Hepatic stellate cell (primary cell): ENCODE measurements at regions not wholly inside any gene's neighbourhood (a gene's known extent, or its start where the extent isn't known, plus 50 kb on each side); places are given as distances from the start of the nearest gene placed in this dataset.
"Not testable (repeated sequence)": the region's sequence is repeated elsewhere in the genome, so short reads cannot be mapped to it uniquely, and the experiment has no call there.

ENCODE experiments used
- DNase-seq: peaks from one replicate; pipeline ENCODE4 v3.0.0; 2011; ENCODE audit warnings: low spot score

GRCh38 chr18:51330739-51331138 lies 133.3 kb upstream of the MEX3C start:
- no peak for DNase-seq

GRCh38 chr18:51337406-51337805 lies 139.9 kb upstream of the MEX3C start:
- no peak for DNase-seq

GRCh38 chr18:51339856-51340255 lies 142.4 kb upstream of the MEX3C start:
- no peak for DNase-seq

GRCh38 chr18:51340332-51340731 lies 142.9 kb upstream of the MEX3C start:
- DNase-seq, result no peak

GRCh38 chr18:51342815-51343214 lies 145.3 kb upstream of the MEX3C start:
- no peak for DNase-seq

GRCh38 chr18:51345848-51346391 lies 148.4 kb upstream of the MEX3C start:
- no peak for DNase-seq

- DNase-seq, result no peak
Measured at GRCh38 chr18:51346404-51346803, 148.9 kb upstream of the MEX3C start.

GRCh38 chr18:51350081-51350480 lies 152.6 kb upstream of the MEX3C start:
- DNase-seq, result no peak

GRCh38 chr18:51355841-51356240 lies 158.4 kb upstream of the MEX3C start:
- no peak for DNase-seq

GRCh38 chr18:51360301-51360700 lies 162.8 kb upstream of the MEX3C start:
- not testable (repeated sequence) for DNase-seq

GRCh38 chr18:51361130-51361860 lies 163.8 kb upstream of the MEX3C start:
- DNase-seq, result no peak

GRCh38 chr18:51363384-51363783 lies 165.9 kb upstream of the MEX3C start:
- no peak for DNase-seq

GRCh38 chr18:51370996-51371395 lies 173.5 kb upstream of the MEX3C start:
- DNase-seq, result no peak

GRCh38 chr18:51371929-51372328 lies 174.4 kb upstream of the MEX3C start:
- no peak for DNase-seq

- no peak for DNase-seq
Measured at GRCh38 chr18:51382081-51382480, 184.6 kb upstream of the MEX3C start.

- DNase-seq, result no peak
Measured at GRCh38 chr18:51383116-51383515, 185.6 kb upstream of the MEX3C start.

- DNase-seq, result no peak
Measured at GRCh38 chr18:51383711-51384110, 186.2 kb upstream of the MEX3C start.

- DNase-seq, result no peak
Measured at GRCh38 chr18:51385270-51385669, 187.8 kb upstream of the MEX3C start.

GRCh38 chr18:51390702-51391101 lies 193.2 kb upstream of the MEX3C start:
- no peak for DNase-seq

GRCh38 chr18:51391215-51391614 lies 193.7 kb upstream of the MEX3C start:
- no peak for DNase-seq

GRCh38 chr18:51391731-51392130 lies 194.2 kb upstream of the MEX3C start:
- no peak for DNase-seq

- DNase-seq, result no peak
Measured at GRCh38 chr18:51397347-51397962, 200.0 kb upstream of the MEX3C start.

GRCh38 chr18:51398104-51398503 lies 200.6 kb upstream of the MEX3C start:
- no peak for DNase-seq
